ENCODE measurements at regions not wholly inside any gene's neighbourhood (a gene's known extent, or its start where the extent isn't known, plus 50 kb on each side); places are given as distances from the start of the nearest gene placed in this dataset.

- TF ChIP-seq POLR2A (IDR thresholded peaks at IDR 0.05; ENCODE audit: low read depth, low read length) (no peak), TAF1 (IDR thresholded peaks at IDR 0.05; ENCODE audit: low read depth, low read length) (no peak), POLR2AphosphoS5 (IDR thresholded peaks at IDR 0.05; ENCODE audit: low read depth, low read length) (no peak), SPI1 (IDR thresholded peaks at IDR 0.05; ENCODE audit: low read depth, low read length) (no peak), PAX5 (IDR thresholded peaks at IDR 0.05; ENCODE audit: insufficient read depth, low read length, severe bottlenecking) (no peak), POU2F2 (IDR thresholded peaks at IDR 0.05; ENCODE audit: low read depth, low read length) (no peak)
Observed at GRCh38 chr1:165039996-165040395, 316.5 kb downstream of the LMX1A start.
